ENCODE measurements at regions not wholly inside any gene's neighbourhood (a gene's known extent, or its start where the extent isn't known, plus 50 kb on each side); places are given as distances from the start of the nearest gene placed in this dataset.
"Not testable (repeated sequence)": the region's sequence is repeated elsewhere in the genome, so short reads cannot be mapped to it uniquely, and the experiment has no call there.

- Histone ChIP-seq H3K27ac (ENCODE audit: low read length) (no peak overlapping the region), H3K9me3 (ENCODE audit: control insufficient read depth, insufficient read depth, low read length) (no peaks in the 10 kb centered on the region), H3K36me3 (ENCODE audit: control insufficient read depth, insufficient read depth, low read length) (no peaks in the 10 kb centered on the region), H3K27me3 (ENCODE audit: control insufficient read depth, insufficient read depth, low read length) (no peaks in the 10 kb centered on the region), H3K4me3 (ENCODE audit: low read length) (no peak overlapping the region), H3K4me1 (ENCODE audit: control insufficient read depth, insufficient read depth, low read length) (no peaks in the 10 kb centered on the region)
- ATAC-seq (no peak), DNase-seq (no peak)
- intact Hi-C loops (cut with micrococcal nuclease) = no loop called here
- Mint-ChIP-seq H3K27me3 (ENCODE audit: low read depth in 2 of 2) (no peaks in the 10 kb centered on the region), H3K4me3 (no peak overlapping the region), H3K36me3 (no peaks in the 10 kb centered on the region), H3K4me1 (no peaks in the 10 kb centered on the region), H3K27ac (no peak overlapping the region), H3K9me3 (no peaks in the 10 kb centered on the region)
- 92% methylated on average over 5 of the region's 5 CpGs for WGBS (ENCODE audit: insufficient coverage)
- TF ChIP-seq, protein P1, sequence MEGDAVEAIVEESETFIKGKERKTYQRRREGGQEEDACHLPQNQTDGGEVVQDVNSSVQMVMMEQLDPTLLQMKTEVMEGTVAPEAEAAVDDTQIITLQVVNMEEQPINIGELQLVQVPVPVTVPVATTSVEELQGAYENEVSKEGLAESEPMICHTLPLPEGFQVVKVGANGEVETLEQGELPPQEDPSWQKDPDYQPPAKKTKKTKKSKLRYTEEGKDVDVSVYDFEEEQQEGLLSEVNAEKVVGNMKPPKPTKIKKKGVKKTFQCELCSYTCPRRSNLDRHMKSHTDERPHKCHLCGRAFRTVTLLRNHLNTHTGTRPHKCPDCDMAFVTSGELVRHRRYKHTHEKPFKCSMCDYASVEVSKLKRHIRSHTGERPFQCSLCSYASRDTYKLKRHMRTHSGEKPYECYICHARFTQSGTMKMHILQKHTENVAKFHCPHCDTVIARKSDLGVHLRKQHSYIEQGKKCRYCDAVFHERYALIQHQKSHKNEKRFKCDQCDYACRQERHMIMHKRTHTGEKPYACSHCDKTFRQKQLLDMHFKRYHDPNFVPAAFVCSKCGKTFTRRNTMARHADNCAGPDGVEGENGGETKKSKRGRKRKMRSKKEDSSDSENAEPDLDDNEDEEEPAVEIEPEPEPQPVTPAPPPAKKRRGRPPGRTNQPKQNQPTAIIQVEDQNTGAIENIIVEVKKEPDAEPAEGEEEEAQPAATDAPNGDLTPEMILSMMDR (IDR thresholded peaks at IDR 0.05) = no peak
Observed at GRCh38 chr6:15171026-15171425, 74.8 kb upstream of the JARID2 start.

GRCh38 chr6:15176816-15177370 lies 69.0 kb upstream of the JARID2 start:
- Histone ChIP-seq H3K27ac (ENCODE audit: low read length) (no peak overlapping the region), H3K4me3 (ENCODE audit: low read length) (no peak overlapping the region), H3K4me1 (ENCODE audit: control insufficient read depth, insufficient read depth, low read length) (no peaks in the 10 kb centered on the region), H3K9me3 (ENCODE audit: control insufficient read depth, insufficient read depth, low read length) (no peaks in the 10 kb centered on the region), H3K27me3 (ENCODE audit: control insufficient read depth, insufficient read depth, low read length) (no peaks in the 10 kb centered on the region), H3K36me3 (ENCODE audit: control insufficient read depth, insufficient read depth, low read length) (no peaks in the 10 kb centered on the region)
- intact Hi-C loops (cut with micrococcal nuclease) = no loop called here
- WGBS (ENCODE audit: insufficient coverage) = 94% methylated on average over 8 of the region's 9 CpGs
- H3K9me3 Mint-ChIP-seq = no peaks in the 10 kb centered on the region
- H3K27me3 Mint-ChIP-seq (ENCODE audit: low read depth in 2 of 2) = no peaks in the 10 kb centered on the region
- no peak for ATAC-seq
- H3K4me3 Mint-ChIP-seq = no peak overlapping the region
- no peaks in the 10 kb centered on the region for H3K36me3 Mint-ChIP-seq
- DNase-seq = no peak
- TF ChIP-seq, protein P1 (IDR thresholded peaks at IDR 0.05) = no peak
- H3K4me1 Mint-ChIP-seq = no peaks in the 10 kb centered on the region
- H3K27ac Mint-ChIP-seq = no peak overlapping the region

DNA sequence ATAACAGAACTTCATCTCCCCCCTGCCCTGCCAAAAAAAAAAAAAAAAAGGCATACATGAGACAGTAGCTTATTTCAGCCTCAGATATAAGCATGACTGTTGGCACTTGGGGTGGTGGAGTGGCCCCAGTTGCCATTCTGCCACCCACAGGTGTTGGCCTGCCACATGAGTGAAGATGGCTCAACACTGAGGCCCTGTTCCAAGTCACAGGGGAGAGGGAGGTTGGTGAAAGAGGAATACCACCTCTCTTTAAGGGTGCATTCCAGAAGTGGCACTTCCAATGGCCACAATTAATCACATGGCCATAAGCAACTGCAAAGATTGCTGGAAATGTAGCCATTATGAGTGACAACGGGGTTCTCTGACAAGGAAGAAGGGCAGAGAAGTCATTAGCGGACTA lies 61.9 kb upstream of the JARID2 start:
- Mint-ChIP-seq H3K4me1 (no peaks in the 10 kb centered on the region), H3K9me3 (no peaks in the 10 kb centered on the region), H3K36me3 (no peaks in the 10 kb centered on the region), H3K27ac (no peak overlapping the region), H3K4me3 (no peak overlapping the region), H3K27me3 (ENCODE audit: low read depth in 2 of 2) (peaks cover 0 to 3% of the 10 kb centered on the region in 2 donors)
- Histone ChIP-seq H3K4me1 (ENCODE audit: control insufficient read depth, insufficient read depth, low read length) (no peaks in the 10 kb centered on the region), H3K36me3 (ENCODE audit: control insufficient read depth, insufficient read depth, low read length) (no peaks in the 10 kb centered on the region), H3K27me3 (ENCODE audit: control insufficient read depth, insufficient read depth, low read length) (no peaks in the 10 kb centered on the region), H3K4me3 (ENCODE audit: low read length) (no peak overlapping the region), H3K27ac (ENCODE audit: low read length) (no peak overlapping the region), H3K9me3 (ENCODE audit: control insufficient read depth, insufficient read depth, low read length) (no peaks in the 10 kb centered on the region)
- TF ChIP-seq, protein P1 (IDR thresholded peaks at IDR 0.05) = no peak
- WGBS (ENCODE audit: insufficient coverage) = 100% methylated on average over 2 of the region's 2 CpGs
- intact Hi-C loops (cut with micrococcal nuclease) = no loop called here
- peak in 1 of 2 donors; percentile 7 for DNase-seq
- ATAC-seq = no peak

DNA sequence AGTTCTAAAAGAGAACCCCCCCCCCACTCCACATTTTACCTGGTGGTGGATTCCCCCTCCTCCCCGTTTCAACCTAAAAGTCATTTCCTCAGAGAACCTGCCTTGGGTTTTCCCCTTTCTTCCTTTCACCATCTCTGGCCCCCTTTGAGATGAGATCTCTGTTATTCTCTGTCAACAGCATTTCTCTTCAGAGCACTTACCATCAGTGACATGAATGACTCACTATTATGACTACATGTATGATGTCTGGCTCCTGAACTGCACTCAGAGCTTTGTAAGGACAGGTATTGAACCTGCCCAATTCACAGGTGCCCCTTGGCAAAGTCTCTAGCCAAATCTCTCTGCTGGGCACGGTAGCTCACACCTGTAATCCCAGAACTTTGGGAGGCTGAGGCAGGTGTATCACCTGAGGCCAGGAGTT lies 61.4 kb upstream of the JARID2 start:
- no peaks in the 10 kb centered on the region for H3K4me1 Mint-ChIP-seq
- no peak overlapping the region for H3K27ac Mint-ChIP-seq
- no peak overlapping the region for H3K4me3 Mint-ChIP-seq

GRCh38 chr6:15185111-15185510 lies 60.8 kb upstream of the JARID2 start:
- H3K4me3 Mint-ChIP-seq; H3K4me3 ChIP-seq (ENCODE audit: low read length); H3K27me3 ChIP-seq (ENCODE audit: control insufficient read depth, insufficient read depth, low read length); ATAC-seq; H3K36me3 ChIP-seq (ENCODE audit: control insufficient read depth, insufficient read depth, low read length); H3K27me3 Mint-ChIP-seq (ENCODE audit: low read depth in 2 of 2); H3K4me1 ChIP-seq (ENCODE audit: control insufficient read depth, insufficient read depth, low read length); H3K4me1 Mint-ChIP-seq; H3K27ac ChIP-seq (ENCODE audit: low read length); H3K9me3 ChIP-seq (ENCODE audit: control insufficient read depth, insufficient read depth, low read length); intact Hi-C loops (cut with micrococcal nuclease); H3K36me3 Mint-ChIP-seq; H3K27ac Mint-ChIP-seq; DNase-seq; H3K9me3 Mint-ChIP-seq: not testable (repeated sequence)
- WGBS (ENCODE audit: insufficient coverage) = 87% methylated on average over 6 of the region's 8 CpGs

More for the DNA sequence above, 61.4 kb upstream of the JARID2 start:
- TF ChIP-seq, protein P1 (IDR thresholded peaks at IDR 0.05) = no peak
- ATAC-seq = peak in 2 of 3 donors; percentile 24 to 36
- no peaks in the 10 kb centered on the region for H3K9me3 ChIP-seq (ENCODE audit: control insufficient read depth, insufficient read depth, low read length)
- intact Hi-C loops (cut with micrococcal nuclease) = no loop called here
- no peaks in the 10 kb centered on the region for H3K36me3 ChIP-seq (ENCODE audit: control insufficient read depth, insufficient read depth, low read length)
- Mint-ChIP-seq H3K36me3 (no peaks in the 10 kb centered on the region), H3K9me3 (no peaks in the 10 kb centered on the region), H3K27me3 (ENCODE audit: low read depth in 2 of 2) (peaks cover 0 to 3% of the 10 kb centered on the region in 2 donors)
- 43% methylated on average over 2 of the region's 2 CpGs for WGBS (ENCODE audit: insufficient coverage)
- peak in 1 of 2 donors; percentile 64 for DNase-seq
- H3K27ac ChIP-seq (ENCODE audit: low read length) = no peak overlapping the region
- H3K4me3 ChIP-seq (ENCODE audit: low read length) = no peak overlapping the region
- H3K4me1 ChIP-seq (ENCODE audit: control insufficient read depth, insufficient read depth, low read length) = no peaks in the 10 kb centered on the region
- no peaks in the 10 kb centered on the region for H3K27me3 ChIP-seq (ENCODE audit: control insufficient read depth, insufficient read depth, low read length)
